RWPE2 (cell line): ENCODE measurements at regions not wholly inside any gene's neighbourhood (a gene's known extent, or its start where the extent isn't known, plus 50 kb on each side); places are given as distances from the start of the nearest gene placed in this dataset.

Experiments
- ATAC-seq: fragments of 200-7000 bp; cut with Tn5 transposase; 3 replicates; pipeline ENCODE4 v1.9.1; 2021; ENCODE audit warnings: low read depth
- DNase-seq: peaks from one replicate; pipeline ENCODE4 v3.0.0-alpha.2; 2020; ENCODE audit warnings: low spot score
- H3K27ac ChIP-seq: fragments of 450-650 bp; 2 replicates; pipeline ENCODE4 v1.5.1; 2017; ENCODE audit warnings: mild to moderate bottlenecking; ENCODE audit not compliant: poor library complexity, severe bottlenecking
- H3K27me3 ChIP-seq: fragments of 250-450 bp; sonication (Bioruptor Pico); 2 replicates; pipeline ENCODE4 v1.5.1; 2021; ENCODE audit warnings: mild to moderate bottlenecking, moderate library complexity; ENCODE audit not compliant: insufficient read depth, poor library complexity, severe bottlenecking
- H3K36me3 ChIP-seq: fragments of 250-450 bp; sonication (Bioruptor Pico); 2 replicates; pipeline ENCODE4 v1.5.1; 2020; ENCODE audit warnings: low read depth, mild to moderate bottlenecking, moderate library complexity
- H3K4me1 ChIP-seq: fragments of 250-450 bp; sonication (Bioruptor Pico); 2 replicates; pipeline ENCODE4 v1.5.1; 2021; ENCODE audit warnings: mild to moderate bottlenecking, moderate library complexity; ENCODE audit not compliant: insufficient read depth, poor library complexity, severe bottlenecking
- H3K4me3 ChIP-seq: fragments of 250-450 bp; sonication (Bioruptor Pico); 2 replicates; pipeline ENCODE4 v1.5.1; 2021; ENCODE audit warnings: mild to moderate bottlenecking, moderate library complexity; ENCODE audit not compliant: severe bottlenecking
- H3K9me3 ChIP-seq: fragments of 250-450 bp; sonication (Bioruptor Pico); 2 replicates; pipeline ENCODE4 v1.5.1; 2021; ENCODE audit warnings: mild to moderate bottlenecking, moderate library complexity; ENCODE audit not compliant: severe bottlenecking
- TF ChIP-seq, protein P1 (sequence below): fragments of 450-650 bp; IDR thresholded peaks from one replicate; pipeline ENCODE4 v1.5.1; 2017; ENCODE audit warnings: mild to moderate bottlenecking, moderate library complexity; ENCODE audit not compliant: poor library complexity, severe bottlenecking

DNA sequence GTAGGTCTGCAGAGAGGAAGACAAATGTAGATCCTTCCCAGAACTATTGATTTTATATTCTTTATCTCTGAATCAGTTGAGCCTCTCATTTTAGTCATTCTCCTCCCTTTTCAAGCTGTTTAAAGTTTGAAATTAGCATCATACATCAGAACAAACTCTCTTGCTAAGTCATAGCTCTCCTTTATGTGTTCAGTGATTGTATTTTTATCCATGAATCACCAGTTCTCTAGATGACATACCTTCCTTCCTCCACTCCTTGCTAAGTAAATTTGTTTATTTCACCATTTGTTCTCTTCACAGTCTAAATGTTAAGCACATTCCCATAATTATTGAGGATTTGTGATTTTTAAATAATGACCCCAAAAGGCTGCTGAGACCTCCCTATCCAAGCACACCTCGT lies 63.5 kb upstream of the RAPGEF4 start:
- Histone ChIP-seq H3K27ac (peak overlapping the region; percentile 75), H3K27me3 (no peaks in the 10 kb centered on the region), H3K9me3 (no peaks in the 10 kb centered on the region), H3K4me1 (peaks cover 36% of the 10 kb centered on the region), H3K36me3 (no peaks in the 10 kb centered on the region), H3K4me3 (no peak overlapping the region)
- TF ChIP-seq, protein P1, sequence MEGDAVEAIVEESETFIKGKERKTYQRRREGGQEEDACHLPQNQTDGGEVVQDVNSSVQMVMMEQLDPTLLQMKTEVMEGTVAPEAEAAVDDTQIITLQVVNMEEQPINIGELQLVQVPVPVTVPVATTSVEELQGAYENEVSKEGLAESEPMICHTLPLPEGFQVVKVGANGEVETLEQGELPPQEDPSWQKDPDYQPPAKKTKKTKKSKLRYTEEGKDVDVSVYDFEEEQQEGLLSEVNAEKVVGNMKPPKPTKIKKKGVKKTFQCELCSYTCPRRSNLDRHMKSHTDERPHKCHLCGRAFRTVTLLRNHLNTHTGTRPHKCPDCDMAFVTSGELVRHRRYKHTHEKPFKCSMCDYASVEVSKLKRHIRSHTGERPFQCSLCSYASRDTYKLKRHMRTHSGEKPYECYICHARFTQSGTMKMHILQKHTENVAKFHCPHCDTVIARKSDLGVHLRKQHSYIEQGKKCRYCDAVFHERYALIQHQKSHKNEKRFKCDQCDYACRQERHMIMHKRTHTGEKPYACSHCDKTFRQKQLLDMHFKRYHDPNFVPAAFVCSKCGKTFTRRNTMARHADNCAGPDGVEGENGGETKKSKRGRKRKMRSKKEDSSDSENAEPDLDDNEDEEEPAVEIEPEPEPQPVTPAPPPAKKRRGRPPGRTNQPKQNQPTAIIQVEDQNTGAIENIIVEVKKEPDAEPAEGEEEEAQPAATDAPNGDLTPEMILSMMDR, result no peak
- peak; percentile 68 for ATAC-seq
- no peak for DNase-seq

DNA sequence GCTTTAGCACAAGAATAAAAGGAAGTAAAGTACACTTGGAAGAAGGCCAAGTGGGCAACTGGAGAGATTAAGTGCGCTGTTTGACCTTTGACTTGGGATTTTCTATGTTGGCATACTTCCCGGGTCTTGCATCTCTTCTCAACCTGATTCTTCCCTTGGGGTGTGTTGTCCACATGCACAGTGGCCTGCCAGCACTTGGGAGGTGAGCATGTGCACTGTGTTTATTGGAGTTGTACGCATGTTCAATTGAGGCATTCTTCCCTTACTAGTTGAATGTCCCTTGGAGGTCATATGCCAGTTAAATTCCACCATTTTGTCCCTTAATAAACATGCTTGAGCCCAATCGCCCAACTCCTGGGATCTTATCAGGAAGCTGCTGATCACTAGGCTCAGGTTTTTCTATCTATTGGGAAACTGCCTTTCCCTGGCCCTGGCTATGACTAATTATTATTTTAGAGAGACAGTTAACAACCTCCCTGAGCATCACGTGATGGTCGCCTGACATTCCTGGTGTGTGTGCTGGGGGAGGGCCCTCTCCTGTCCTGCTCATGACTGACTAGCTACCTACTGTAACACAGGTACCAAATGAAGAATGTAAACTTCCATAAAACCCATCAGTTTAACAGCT lies 62.5 kb upstream of the RAPGEF4 start:
- Histone ChIP-seq H3K9me3 (no peaks in the 10 kb centered on the region), H3K27ac (peak overlapping the region; percentile 75), H3K27me3 (no peaks in the 10 kb centered on the region), H3K4me1 (peaks cover 46% of the 10 kb centered on the region), H3K4me3 (no peak overlapping the region), H3K36me3 (no peaks in the 10 kb centered on the region)
- ATAC-seq, result peak; percentile 90
- peak; percentile 89 for DNase-seq
- TF ChIP-seq, protein P1, result no peak

DNA sequence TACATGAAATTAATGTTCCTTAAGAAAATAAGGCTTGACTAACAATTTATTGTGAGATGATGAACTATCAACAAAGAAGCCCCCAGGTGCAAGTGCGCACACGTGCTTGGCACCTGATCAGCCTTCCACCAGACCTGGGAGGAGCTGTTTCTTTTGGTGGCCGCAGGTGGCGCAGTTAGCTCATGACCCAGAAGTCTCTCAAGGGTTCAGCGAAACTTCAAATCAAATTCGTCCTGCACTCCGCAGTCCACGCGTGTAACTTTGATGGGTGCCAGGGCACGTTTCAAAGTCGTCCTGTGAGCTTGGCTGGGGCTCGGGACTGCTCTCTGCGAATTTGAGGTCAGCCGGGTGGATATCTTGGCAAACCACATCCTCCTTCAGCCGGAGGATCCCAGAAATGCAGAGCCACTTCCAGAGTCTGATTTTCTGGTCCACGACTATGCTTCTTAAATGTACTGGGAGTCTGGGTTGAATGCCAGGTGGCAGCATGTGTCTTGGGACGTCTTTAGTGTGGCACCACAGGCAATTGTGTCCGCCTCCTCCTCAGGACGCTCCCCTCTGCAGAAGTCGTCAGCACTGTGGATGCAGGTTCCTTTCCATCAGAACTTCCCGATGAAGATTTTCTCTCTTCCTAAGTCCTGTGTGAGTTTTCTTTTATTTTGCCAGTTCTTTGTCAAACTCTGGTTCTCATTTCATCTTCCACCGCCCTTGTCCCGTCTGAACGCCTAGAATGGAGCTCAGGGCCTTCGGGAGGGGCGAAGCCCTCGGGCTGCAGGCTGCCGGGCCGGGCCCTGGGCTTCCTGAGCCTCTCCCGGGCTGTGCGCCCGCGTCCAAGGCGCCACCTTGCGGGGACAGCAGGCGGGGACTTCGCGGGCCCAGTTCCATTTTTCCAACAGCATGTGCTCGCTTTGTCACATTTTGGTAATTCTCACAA lies 61.3 kb upstream of the RAPGEF4 start:
- H3K4me1 ChIP-seq, result peaks cover 47% of the 10 kb centered on the region
- H3K27me3 ChIP-seq, result no peaks in the 10 kb centered on the region
- TF ChIP-seq, protein P1, result no peak
- ATAC-seq (no peak), DNase-seq (no peak)
- no peaks in the 10 kb centered on the region for H3K36me3 ChIP-seq
- no peak overlapping the region for H3K4me3 ChIP-seq
- H3K9me3 ChIP-seq, result no peaks in the 10 kb centered on the region
- peak overlapping the region; percentile 75 for H3K27ac ChIP-seq

DNA sequence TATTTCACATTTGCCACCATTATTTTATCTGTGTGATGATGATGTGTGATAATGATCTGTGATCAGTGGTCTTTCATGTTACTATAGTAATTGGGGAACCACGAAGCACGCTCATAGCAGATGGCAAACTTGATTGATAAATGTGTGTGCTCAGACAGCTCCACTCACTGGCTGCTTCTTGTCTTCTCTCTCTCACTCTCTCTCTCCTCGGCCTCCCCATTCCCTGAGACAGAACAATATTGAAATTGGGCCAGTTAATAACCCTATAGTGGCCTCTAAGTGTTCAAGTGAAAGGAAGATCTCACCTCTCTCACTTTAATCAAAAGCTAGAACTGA lies 60.7 kb upstream of the RAPGEF4 start:
- Histone ChIP-seq H3K27ac (no peak overlapping the region), H3K27me3 (no peaks in the 10 kb centered on the region), H3K4me3 (no peak overlapping the region), H3K36me3 (no peaks in the 10 kb centered on the region), H3K9me3 (no peaks in the 10 kb centered on the region), H3K4me1 (peaks cover 47% of the 10 kb centered on the region)
- TF ChIP-seq, protein P1, result no peak
- DNase-seq (no peak), ATAC-seq (no peak)
